Duodenal mucosa (tissue), 2 donors: ENCODE measurements at regions not wholly inside any gene's neighbourhood (a gene's known extent, or its start where the extent isn't known, plus 50 kb on each side); places are given as distances from the start of the nearest gene placed in this dataset.
"Not testable (repeated sequence)": the region's sequence is repeated elsewhere in the genome, so short reads cannot be mapped to it uniquely, and the experiment has no call there.

Experiments used
- H3K27ac ChIP-seq: one replicate; pipeline ENCODE4 v1.7.0; 2013; ENCODE audit warnings: low read depth, low read length
- H3K27me3 ChIP-seq, 2 donors: one replicate each; pipeline ENCODE4 v1.7.0; 2013; ENCODE audit warnings: low read length in 2 of 2, control low read depth in 1 of 2; ENCODE audit not compliant: insufficient read depth in 2 of 2, control insufficient read depth in 1 of 2
- H3K36me3 ChIP-seq, 2 donors: one replicate each; pipeline ENCODE4 v1.7.0; 2013; ENCODE audit warnings: low read length in 2 of 2, control low read depth in 1 of 2; ENCODE audit not compliant: insufficient read depth in 2 of 2, control insufficient read depth in 1 of 2
- H3K4me1 ChIP-seq, 2 donors: one replicate each; pipeline ENCODE4 v1.7.0; 2013; ENCODE audit warnings: low read length in 2 of 2, control low read depth in 1 of 2; ENCODE audit not compliant: insufficient read depth in 2 of 2, control insufficient read depth in 1 of 2
- H3K4me3 ChIP-seq, 2 donors: one replicate each; pipeline ENCODE4 v1.7.0; 2013; ENCODE audit warnings: low read length in 2 of 2, low read depth in 1 of 2
- H3K9ac ChIP-seq, 2 donors: one replicate each; pipeline ENCODE4 v1.7.0; 2013; ENCODE audit warnings: low read length in 2 of 2, low read depth in 1 of 2
- H3K9me3 ChIP-seq, 2 donors: one replicate each; pipeline ENCODE4 v1.7.0; 2013; ENCODE audit warnings: low read length in 2 of 2, control low read depth in 1 of 2; ENCODE audit not compliant: control insufficient read depth in 1 of 2

DNA sequence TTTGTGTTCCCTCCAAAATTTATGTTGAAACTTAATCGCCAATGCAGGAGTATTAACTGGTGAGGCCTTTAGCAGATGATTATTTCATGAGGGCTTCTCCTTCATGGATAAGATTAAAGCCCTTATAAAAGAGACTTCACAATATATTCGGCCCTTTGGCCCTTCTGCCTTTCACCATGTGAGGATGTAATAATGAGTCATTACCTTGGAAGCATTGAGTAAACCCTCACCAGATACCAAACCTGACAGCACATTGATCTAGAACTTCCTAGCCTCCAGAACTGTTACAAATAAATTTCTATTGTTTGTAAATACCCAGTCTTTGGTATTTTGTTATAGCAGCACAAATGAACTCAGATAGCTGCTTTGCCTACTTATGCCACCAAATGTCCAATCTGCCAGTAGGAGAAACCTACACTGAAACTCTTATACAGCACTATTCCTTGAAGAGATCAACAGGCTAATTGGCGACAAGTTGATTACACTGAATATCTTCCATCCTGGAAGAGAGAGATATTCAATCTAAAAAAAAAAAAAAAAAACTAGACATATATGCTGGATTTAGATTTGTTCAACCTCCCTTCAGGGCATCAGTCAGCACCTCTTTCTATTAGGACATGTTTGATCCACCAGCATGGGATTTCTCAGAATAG lies 125.9 kb upstream of the COL5A2 start:
- peaks cover 7% of the 10 kb centered on the region in 2 donors for H3K4me1 ChIP-seq

DNA sequence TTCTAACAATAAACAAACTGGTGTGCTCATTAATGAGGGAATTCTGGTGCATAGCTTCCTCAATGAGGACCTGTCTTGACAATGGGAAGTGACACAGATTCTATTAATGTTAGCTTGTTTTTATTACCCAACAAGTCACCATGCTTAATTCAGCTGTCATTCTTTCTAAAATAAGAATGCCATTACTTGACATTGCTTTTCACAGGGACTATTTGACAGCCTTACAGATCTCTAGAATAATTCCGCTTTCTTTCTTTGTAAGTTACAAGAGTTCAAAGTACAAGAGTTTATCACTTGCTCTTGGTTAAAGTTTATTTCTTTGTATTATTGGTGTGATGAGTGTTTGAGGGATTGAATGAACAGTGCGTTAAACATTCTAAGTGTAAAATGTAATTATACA lies 127.0 kb upstream of the COL5A2 start:
- H3K27me3 ChIP-seq: no peaks in the 10 kb centered on the region
- no peak overlapping the region for H3K27ac ChIP-seq
- no peak overlapping the region for H3K9ac ChIP-seq
- no peak overlapping the region for H3K4me3 ChIP-seq
- H3K4me1 ChIP-seq: peaks cover 7% of the 10 kb centered on the region in 2 donors
- H3K9me3 ChIP-seq: no peaks in the 10 kb centered on the region
- no peaks in the 10 kb centered on the region for H3K36me3 ChIP-seq

More for the DNA sequence above, 125.9 kb upstream of the COL5A2 start:
- Histone ChIP-seq H3K36me3 (no peaks in the 10 kb centered on the region), H3K9me3 (no peaks in the 10 kb centered on the region), H3K4me3 (no peak overlapping the region), H3K27ac (no peak overlapping the region), H3K9ac (no peak overlapping the region), H3K27me3 (no peaks in the 10 kb centered on the region)

- Histone ChIP-seq H3K36me3 (no peaks in the 10 kb centered on the region), H3K27me3 (no peaks in the 10 kb centered on the region), H3K4me1 (peaks cover 7% of the 10 kb centered on the region in 2 donors), H3K27ac (no peak overlapping the region), H3K4me3 (no peak overlapping the region), H3K9me3 (no peaks in the 10 kb centered on the region), H3K9ac (no peak overlapping the region)
These were observed 128.7 kb upstream of the COL5A2 start for GRCh38 chr2:189308056-189308790.

DNA sequence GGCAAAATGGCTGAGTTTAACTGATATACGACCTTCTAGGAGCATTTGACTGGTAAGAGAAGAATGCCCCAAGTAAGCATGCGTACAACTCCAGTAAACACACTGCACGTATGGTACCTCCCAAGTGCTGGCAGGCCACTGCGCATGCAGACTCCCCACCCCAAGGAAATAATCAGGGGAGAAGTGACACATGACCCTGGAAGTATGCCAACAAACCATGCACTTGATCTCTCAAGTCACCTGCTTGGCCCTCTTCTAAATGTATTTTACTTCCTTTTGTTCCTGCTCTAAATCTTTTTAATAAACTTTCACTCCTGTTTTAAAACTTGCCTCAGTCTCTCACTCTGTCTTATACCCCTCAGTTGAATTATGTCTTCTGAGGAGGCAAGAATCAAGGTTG lies 129.8 kb upstream of the COL5A2 start:
- Histone ChIP-seq H3K9me3 (no peaks in the 10 kb centered on the region), H3K9ac (no peak overlapping the region), H3K27ac (no peak overlapping the region), H3K36me3 (no peaks in the 10 kb centered on the region), H3K4me3 (no peak overlapping the region), H3K4me1 (peaks cover 7% of the 10 kb centered on the region in 2 donors), H3K27me3 (no peaks in the 10 kb centered on the region)

- H3K27ac ChIP-seq: no peak overlapping the region
- no peaks in the 10 kb centered on the region for H3K36me3 ChIP-seq
- H3K4me3 ChIP-seq: no peak overlapping the region
- H3K9ac ChIP-seq: no peak overlapping the region
- peaks cover 0 to 5% of the 10 kb centered on the region in 2 donors for H3K4me1 ChIP-seq
- no peaks in the 10 kb centered on the region for H3K27me3 ChIP-seq
- no peaks in the 10 kb centered on the region for H3K9me3 ChIP-seq
These were observed 129.1 kb upstream of the WDR75 start for GRCh38 chr2:189312211-189312610.

GRCh38 chr2:189312643-189313042 lies 128.6 kb upstream of the WDR75 start:
- no peak overlapping the region for H3K4me3 ChIP-seq
- no peaks in the 10 kb centered on the region for H3K9me3 ChIP-seq
- no peak overlapping the region for H3K27ac ChIP-seq
- peaks cover 0 to 5% of the 10 kb centered on the region in 2 donors for H3K4me1 ChIP-seq
- H3K9ac ChIP-seq: no peak overlapping the region
- no peaks in the 10 kb centered on the region for H3K36me3 ChIP-seq
- no peaks in the 10 kb centered on the region for H3K27me3 ChIP-seq

- Histone ChIP-seq H3K4me1 (no peaks in the 10 kb centered on the region), H3K36me3 (no peaks in the 10 kb centered on the region), H3K9me3 (no peaks in the 10 kb centered on the region), H3K27me3 (no peaks in the 10 kb centered on the region), H3K9ac (no peak overlapping the region), H3K4me3 (no peak overlapping the region), H3K27ac (no peak overlapping the region)
These were observed 122.5 kb upstream of the WDR75 start for GRCh38 chr2:189318761-189319160.

GRCh38 chr2:189319424-189319823 lies 121.8 kb upstream of the WDR75 start:
- not testable (repeated sequence) for H3K4me3 ChIP-seq, H3K27me3 ChIP-seq, H3K27ac ChIP-seq, H3K36me3 ChIP-seq, H3K9ac ChIP-seq, H3K4me1 ChIP-seq, H3K9me3 ChIP-seq

- Histone ChIP-seq H3K4me1 (no peaks in the 10 kb centered on the region), H3K9me3 (no peaks in the 10 kb centered on the region), H3K9ac (no peak overlapping the region), H3K36me3 (no peaks in the 10 kb centered on the region), H3K27me3 (no peaks in the 10 kb centered on the region), H3K27ac (no peak overlapping the region), H3K4me3 (no peak overlapping the region)
These were observed 113.1 kb upstream of the WDR75 start for GRCh38 chr2:189327879-189328847.

DNA sequence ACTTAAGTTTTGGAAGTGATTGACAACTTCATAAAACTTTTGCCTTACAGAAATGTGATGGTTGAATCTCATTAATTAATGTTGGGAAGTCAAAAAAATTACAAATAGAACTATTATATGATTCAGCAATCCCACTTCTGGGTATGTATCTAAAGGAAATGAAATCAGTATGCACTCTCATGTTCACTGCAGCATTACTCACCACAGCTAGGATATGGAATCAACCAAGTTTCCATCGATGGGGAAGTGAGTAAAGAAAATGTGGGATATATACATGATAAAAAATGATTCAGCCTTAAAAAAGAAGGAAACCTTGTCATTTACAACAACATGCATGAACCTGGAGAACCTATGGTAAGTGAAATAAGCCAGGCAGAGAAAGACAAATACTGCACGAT lies 112.4 kb upstream of the WDR75 start:
- H3K4me1 ChIP-seq: no peaks in the 10 kb centered on the region
- no peak overlapping the region for H3K4me3 ChIP-seq
- no peaks in the 10 kb centered on the region for H3K36me3 ChIP-seq
- no peak overlapping the region for H3K9ac ChIP-seq
- H3K27ac ChIP-seq: no peak overlapping the region
- no peaks in the 10 kb centered on the region for H3K9me3 ChIP-seq
- H3K27me3 ChIP-seq: no peaks in the 10 kb centered on the region
